Renal pelvis (tissue), 1 donor: ENCODE measurements at regions not wholly inside any gene's neighbourhood (a gene's known extent, or its start where the extent isn't known, plus 50 kb on each side); places are given as distances from the start of the nearest gene placed in this dataset.
"Not testable (repeated sequence)": the region's sequence is repeated elsewhere in the genome, so short reads cannot be mapped to it uniquely, and the experiment has no call there.

ENCODE experiments used
- DNase-seq: peaks from one replicate; pipeline ENCODE4 v3.0.0-alpha.2; 2013

DNA sequence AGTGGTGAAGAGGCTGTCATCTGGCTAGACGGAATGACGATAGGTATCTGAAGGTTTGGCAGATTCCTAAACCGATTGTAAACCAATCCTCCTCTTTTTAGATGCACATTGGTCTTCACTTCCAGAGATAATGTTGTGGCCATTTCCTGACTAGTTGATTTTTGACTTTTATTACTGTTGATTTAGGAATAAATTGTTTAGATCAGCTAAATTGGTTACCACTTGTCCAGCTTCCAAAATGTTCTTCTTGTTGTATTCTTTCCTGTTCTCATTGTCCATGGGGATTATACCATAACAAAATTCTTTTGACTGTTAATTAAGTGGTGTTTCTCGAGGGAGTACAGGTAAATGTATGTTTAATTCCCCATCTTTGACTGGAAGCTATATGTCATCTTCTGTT, 119.7 kb downstream of the MACROH2A1 start:
- DNase-seq = no peak

DNA sequence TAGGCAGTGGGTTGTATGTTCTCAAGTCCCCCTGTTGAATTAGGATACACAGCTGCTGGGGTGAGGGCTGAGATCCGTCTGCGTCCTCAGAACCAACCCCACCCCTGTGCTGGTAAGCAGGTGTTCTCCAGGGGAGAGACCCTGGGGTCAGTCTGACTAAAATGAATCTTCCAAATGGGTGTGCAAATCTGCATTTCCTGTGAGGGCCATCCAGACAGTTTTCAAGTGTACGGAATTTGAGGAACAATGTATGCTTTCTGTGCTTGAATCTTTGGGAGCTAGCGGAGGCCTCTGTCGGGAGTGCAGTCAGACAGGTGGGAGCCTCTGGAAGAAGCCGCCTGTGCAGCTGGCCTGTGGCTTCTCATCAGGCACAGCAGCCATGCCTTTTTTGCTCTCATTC, 122.9 kb downstream of the MACROH2A1 start:
- no peak for DNase-seq

DNA sequence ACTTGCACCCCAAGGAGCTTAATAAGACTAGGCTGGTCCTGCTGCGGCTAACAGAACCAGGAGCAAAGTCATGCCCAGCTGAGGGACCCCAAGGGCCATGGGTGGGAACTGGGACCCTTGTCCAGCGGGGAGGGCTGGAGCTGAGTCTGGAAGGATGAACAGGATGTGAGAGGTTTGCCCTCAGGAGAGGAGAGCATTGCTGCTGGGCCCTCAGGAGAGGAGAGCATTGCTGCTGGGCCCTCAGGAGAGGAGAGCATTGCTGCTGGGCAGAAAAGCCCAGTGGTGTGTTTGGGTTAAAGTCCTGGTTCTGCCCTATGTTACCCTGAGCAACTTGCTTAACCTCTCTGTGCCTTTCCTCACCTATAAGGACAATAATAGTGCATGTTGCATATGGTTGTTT, 125.8 kb downstream of the MACROH2A1 start:
- DNase-seq = no peak

DNA sequence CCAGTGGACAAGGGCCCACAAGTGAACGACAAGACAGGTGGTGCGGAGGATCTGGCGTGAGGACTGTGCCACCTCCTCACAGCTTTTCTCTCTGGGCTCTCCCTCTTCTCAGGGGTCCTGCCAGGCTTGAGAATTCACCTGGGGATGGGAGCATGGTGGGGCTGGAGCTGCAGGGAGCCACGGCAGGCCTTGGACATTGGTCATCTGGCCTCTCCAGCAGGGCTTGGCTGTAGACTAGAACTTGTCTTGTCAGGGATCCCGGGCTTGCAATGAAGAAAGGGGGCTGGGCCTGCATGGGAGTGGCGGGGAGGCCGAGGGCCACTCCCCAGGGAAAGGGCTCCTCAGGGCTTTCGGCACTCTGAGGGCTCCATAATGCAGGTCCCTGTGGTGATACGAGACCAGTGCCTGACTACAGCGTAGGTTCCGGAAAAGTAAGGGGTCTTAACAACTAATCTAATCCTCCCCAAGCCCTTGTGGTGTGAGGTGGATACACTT, 126.7 kb downstream of the MACROH2A1 start:
- no peak for DNase-seq

DNA sequence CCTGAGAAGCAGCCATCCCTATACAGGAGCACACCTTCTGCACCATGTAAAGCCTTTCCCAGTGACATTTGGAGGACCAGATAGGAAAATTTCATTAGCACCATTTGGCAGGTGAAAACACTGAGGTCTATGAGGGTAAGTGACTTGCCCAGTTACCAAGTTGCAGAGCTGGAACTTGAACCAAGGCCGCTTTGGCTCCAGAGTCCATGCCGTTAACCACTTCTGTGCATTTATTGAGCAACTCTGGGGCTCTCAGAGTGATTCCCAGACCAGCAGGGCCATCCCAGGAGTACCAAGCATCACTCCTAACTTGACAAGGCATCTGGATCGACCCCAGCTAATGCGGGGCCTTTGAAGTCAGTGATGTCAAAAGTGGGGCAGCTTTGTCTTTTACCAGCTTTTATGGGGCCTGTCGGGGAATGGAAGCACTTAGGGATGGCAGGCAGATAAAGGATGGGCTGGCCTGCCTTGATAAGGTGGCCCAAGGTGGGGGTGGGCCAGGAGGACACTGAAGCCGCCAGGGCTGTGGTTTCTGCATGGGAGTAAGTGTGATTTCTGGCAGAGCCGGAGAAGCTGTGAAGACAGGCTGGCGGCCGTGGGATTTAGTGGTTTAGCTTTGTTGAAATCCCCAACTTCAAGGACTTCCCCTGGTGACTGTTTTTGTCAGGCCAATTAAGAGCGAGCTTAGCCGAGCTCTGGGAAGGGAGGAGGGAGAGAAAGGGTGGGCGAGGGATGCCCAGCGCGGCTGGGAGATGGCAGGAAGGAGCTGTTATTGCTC, 127.3 kb downstream of the MACROH2A1 start:
- peak; percentile 38 for DNase-seq

DNA sequence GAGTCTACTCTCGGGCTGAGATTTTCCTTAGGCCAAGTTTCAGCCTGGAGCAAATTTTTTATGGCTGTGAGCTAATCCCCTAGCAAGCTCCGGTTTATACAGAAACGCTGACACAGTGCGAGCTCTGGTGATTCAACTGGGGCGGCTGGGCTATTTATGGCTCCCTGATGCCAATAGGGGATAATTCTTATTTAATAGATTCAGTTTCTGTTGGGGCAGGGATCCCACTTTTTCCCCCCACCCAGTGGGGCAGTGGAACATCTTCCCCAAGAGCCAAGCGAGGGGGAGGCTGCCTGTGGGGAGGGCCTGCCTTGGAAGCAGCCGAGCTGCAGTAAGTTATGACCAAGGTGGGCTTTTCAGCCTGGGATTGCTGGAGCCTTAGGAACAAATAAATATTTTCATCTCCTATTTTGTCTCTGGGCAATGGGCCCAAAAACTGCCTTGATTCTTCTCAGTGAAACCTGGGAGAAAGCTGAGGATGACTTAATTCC, 129.1 kb downstream of the MACROH2A1 start:
- DNase-seq = no peak

DNA sequence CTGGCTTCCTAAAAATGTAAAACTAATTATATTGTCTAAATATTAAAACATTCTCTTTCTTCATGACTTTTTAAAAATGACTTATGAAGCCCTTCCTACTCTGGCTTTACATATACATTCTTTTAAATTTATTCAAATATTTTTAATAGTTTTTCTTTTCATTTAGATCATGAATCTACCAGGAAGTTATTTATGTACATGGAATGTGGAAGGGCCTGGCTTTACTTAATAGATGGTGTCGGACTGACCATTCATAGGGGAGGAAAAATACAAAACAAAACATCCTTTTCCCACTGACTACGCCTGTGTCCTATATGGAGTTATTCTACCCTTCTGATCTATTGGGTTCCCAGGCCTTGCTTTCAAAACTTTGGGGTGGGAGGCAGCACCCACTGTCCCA, 129.8 kb downstream of the MACROH2A1 start:
- DNase-seq = no peak

DNA sequence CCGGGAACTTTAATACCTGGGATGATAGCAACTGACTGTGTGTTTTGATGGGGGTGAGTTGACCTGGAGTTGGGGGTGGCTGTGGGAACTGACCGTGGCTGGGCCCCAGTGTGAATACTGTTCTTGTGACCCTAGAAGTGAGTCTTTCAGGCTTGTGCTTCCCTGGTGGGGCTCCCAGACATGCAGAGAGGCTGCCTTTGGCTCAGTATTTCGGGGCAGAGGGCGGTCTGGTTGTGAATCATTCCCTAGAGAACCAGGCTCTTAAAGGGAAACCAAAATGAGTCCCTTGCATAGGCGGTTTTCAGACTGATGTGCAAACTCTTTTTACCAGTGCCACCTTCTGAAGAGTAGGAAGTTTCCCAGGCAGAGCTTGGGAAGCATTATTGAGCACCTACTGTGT, 132.1 kb downstream of the MACROH2A1 start:
- no peak for DNase-seq

DNA sequence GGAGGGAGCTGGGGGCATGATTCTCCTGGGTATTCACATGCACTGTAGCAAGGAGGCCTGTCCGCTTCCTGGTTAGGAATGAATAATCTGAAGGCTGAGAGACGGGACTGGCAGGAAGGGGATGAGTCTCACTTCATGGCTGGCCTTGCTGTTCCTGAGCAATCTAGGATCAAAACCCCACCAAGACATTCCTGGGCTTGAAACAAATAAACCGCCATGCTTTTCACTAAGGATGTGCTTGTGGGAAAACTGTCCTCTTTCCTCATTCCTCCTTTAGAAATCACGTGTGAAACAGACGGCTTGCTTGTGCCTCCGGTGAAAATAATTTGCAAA, 132.8 kb downstream of the MACROH2A1 start:
- no peak for DNase-seq

DNA sequence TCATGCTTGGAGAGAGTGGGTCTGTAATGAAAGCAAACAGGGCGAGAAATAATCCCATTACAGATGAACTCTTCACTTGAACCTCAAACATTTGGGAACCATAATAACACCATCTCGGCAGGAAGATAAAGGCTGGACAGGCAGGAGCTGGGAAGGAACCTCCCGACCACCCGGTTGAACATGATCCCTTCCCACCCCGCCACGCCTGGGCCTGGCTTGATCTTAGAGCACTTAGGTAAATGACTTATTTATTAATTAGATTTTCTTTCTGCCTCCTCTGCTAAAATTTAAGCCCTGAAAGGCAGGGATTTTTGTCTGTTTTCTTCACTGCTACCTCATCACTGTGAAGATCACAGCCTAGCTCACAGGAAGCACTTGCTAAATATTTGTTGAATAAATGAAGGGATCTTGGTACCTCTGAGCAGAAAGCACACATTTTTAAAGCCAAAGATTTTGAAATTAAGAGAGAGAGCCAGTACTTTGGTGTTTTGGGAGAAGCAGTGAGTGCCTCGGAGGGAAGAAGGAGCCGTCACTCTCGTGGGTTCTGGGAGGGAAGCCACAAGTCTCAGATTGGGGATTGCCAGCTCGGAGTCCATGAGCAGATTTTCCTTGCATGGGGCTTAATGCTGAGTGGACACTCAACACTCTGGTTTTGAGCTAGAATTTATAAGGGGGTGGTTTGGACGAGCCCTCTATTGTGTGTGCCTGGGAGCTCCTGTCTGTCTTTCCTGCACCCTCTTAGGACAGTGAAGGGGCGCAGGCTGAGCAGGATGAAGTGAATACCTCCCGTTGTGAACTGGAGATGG, 133.3 kb downstream of the MACROH2A1 start:
- no peak for DNase-seq

DNA sequence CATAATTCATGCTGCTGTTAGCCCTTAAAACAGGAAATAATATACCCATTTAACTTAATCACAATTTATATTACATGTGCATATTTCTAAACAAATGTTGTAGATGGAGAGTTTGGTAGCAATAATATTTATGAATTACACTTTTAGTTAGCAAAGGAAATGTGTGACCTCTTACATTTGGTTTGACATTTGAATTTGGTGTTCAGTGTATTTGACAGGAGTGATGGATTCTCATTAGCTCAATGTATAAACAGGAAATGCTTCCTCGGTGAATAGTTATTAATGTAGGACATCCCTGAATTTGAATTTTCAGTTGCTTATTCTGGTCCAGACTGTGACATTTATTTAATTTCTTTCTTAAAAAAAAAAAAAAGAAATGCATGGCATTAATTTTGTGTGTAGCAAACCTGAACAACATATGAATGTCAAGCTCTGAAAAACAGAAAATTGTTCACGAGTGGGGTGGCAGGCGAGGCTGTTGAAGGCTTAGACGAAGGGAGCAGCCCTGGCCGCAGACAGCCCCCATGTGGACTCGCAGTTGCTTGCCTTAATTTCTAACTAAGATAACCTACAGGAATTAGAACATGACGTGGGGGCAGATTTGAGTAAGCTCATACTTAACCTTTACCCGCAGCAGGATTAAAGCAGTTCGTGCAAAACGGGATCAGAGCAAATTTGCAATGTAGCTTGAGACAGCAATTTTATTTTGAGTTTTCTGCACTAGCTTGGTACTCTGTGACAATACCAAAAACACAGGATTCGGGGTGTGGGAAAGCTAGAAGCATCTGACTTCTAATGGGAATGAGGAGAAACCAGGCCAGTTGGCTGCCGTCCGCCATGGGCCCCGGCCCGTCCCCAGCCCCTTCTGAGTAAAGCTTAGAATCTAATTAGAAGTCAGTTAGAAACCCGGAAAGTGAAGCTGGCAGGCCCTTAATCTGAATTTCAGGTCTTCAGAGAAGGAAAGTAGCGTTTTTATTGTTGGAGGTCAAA, 134.3 kb downstream of the MACROH2A1 start:
- DNase-seq = no peak

DNA sequence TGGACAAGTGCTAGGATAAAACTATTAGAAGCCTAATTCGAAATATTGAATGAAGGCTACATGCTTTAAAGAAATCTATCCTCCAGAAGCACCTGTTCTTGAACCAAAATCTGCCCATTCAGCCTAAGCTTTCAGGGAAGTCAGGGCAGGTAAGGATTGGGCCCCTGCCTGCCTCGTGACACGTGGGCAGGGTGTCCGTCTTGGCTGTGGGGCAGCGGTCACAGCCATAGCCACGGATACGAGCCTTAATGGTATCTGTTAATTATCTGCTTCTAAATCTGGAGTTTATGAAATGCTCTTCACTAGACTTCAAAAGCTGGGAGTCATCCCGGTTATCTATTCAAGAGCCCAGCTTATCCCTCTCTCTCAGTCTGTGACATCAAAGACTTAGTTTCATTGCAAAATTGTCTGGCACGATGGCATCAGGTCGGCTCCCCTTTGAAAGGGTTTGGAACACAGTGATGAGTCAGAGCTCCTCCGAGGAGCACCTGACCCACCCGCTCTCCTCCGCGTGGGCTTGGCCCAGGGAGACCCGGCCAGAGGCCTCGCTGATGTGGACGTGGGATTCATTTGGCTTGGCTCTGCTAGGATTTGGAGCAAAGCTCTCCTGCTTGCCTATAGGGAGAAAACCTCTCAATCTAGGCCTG, 135.9 kb downstream of the MACROH2A1 start:
- no peak for DNase-seq

DNA sequence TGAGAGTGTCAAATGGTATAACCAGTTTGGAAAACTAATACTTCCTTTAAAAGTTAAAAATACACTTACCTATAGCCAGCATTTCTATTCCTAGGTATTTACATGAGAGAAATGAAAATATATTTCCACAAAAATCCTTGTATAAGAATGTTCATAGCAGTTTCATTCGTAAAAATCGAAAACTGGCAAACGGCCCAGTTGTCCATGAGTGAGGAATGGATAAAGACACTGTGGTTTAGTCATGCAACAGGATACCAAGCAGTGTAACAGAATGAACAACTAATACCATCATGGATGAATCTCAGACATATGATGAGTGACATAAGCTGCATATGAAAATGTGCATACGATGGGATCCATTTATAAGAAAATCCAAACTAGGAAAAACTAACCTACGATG, 136.7 kb downstream of the MACROH2A1 start:
- DNase-seq = no peak

DNA sequence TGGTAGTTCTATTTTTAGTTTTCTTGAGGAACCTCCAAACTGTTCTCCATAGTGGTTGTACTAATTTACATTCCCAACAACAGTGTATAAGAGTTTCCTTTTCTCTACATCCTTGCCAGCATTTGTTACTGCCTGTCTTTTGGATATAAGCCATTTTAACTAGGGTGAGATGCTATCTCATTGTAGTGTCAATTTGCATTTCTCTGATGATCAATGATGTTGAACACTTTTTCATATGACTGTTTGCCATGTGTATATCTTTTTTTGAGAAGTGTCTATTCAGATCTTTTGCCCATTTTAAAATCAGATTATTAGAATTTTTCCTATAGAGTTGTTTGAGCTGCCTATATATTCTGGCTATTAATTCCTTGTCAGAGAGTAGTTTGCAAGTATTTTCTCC, 138.9 kb downstream of the MACROH2A1 start:
- DNase-seq = not testable (repeated sequence)

DNA sequence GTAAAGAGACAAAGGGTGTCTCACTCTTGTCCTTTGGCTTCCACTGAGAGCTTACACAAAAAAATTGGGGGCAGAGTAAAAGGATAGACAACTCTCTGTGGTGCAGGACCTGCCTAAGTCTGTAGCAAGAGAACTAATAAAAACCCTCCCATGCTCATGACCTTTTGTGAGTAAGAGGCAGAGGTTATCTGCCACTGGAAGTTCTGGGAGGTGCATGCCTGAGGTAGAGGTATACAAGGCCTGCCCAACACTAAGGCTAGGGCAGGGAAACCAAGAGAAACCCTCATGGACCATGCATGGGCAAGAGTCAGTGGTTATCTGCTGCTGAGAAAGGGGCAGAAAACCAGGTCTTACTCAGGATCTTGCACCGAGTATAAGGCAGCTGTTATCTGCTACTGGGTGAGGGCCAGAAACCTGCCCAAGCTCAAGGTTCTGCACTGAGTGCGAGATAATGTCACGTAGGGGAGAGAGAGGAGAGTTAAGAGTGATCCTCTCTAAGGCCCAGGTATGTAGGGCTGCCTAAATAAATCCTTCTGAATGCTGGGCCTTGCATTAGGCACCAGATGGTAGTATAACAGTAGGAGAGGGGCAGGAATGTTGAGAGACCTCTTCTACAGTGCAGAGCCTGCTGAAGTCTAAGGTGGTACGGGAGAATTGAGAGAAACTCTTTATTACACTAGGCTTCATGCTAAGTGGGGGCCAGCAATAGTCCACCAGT, 143.4 kb downstream of the MACROH2A1 start:
- DNase-seq = no peak

DNA sequence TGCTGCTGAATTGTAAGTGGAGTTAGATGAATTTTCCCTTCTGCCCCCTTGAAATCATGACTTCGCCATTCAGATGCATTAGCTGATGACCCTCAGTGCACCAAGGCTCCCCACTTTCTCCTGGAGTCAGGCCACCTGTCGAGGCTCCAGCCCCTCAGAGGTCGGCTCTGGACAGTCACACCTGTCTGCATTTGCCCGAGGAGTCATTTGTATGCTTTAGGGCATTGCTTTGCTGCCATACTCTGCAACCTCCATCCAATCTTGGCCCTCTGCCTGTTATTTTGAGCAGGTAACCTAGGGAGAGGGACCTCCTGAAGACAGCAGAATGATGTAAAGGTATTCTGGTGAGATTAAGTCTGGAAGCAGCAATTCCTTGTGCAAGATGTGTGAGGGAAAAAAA, 144.8 kb downstream of the MACROH2A1 start:
- DNase-seq = no peak

DNA sequence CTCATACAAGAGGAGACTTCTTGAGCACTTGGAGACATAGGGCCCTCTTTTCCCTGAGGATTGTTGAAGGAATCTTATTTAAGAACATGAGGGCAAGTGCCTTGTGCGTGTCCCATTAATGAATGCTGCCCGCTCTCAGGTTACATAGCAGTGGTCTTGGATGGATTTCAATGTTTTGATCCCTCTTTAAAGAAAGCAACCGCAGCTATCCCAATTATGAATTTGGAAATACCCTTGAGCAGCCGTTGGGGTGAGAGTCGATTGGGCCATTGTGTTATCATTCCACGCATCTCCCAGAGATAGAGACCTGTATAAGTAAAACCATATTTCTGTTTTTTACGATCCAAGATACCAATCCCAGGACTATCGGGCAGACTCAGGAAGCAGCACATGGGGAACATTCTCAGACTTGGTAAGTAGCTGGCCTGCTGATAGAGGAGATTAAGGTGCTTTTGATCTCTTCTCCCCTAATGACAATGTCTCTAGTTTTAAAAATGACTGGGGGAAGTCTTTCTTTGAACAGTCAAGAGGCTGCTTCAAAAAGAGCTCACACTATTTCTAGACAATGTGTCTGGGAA, 145.3 kb downstream of the MACROH2A1 start:
- DNase-seq = no peak

DNA sequence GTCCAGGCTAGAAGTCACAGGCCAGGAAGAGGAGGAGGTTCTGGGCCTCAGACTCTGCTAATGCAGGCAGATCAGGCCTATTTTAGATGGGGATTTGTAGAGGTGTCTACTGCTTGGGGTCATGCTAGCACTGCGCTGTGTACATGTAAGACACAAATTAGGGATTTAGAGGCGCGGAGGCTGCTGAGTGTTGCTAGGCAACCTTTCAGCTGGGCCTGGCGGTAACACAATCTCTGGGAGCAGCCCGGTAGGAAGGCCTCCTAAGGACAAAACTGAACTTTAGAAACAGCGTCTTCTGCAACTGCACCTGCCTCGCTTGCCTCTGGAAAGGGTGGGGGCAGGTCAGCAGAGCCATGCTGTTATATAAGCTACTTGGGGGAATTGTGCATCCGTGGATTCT, 147.9 kb downstream of the MACROH2A1 start:
- no peak for DNase-seq

DNA sequence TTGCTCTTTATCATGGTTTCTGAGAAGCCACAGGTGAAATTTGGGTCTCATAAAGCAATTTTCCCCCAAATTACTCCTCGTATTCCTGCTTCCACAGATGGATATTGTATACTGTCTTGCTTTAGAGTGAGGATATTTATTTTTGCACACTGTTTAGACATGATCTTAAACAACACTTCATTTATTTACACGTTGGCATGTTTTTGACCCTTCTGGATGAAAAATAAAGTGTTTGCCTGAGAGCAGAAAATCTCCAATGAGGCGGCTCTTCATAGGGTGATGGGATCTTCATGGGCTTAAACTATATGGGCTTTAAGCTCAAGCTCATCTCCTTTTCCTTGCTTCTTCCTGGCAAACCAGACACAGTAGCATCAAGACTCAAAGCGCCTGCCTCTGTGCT, 148.4 kb downstream of the MACROH2A1 start:
- no peak for DNase-seq

DNA sequence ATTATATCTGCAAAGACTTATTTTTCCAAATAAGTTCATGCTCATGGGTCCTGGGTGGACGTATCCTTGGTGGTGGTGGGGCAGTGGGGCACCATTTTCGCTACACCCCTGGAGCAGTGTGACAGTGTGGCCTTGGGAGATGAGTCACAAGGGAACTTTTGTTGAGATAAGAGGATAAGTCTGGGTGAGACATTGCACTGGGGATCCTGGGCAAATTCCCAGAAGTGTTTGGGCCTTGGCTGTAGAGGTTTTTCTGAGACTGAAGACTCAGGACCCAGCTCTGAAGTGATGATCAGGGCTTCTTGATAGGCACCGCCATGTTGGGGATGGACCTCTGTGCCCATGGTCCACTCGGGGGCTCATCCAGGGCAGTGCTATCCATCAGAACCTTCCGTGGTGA, 149.4 kb downstream of the MACROH2A1 start:
- no peak for DNase-seq
